ENCODE measurements at regions not wholly inside any gene's neighbourhood (a gene's known extent, or its start where the extent isn't known, plus 50 kb on each side); places are given as distances from the start of the nearest gene placed in this dataset.

- TF ChIP-seq CTCF (IDR thresholded peaks at IDR 0.05 in 4 of 5, conservative IDR thresholded peaks at IDR 0.05 in 1 of 5) (no peak), POLR2A (IDR thresholded peaks at IDR 0.05) (no peak)
Observed at GRCh38 chr3:176490357-176490756, 706.9 kb downstream of the TBL1XR1 start.

Data from gastrocnemius medialis (tissue), 4 donors.